Erythroblast (primary cell): ENCODE measurements at regions not wholly inside any gene's neighbourhood (a gene's known extent, or its start where the extent isn't known, plus 50 kb on each side); places are given as distances from the start of the nearest gene placed in this dataset.

Experiments
- DNase-seq, 2 experiments: peaks; one replicate each; lab custom pipeline; 2025; lab: John Stamatoyannopoulos, UW
- GATA1 ChIP-seq: IDR thresholded peaks from 2 replicates; pipeline ENCODE4 v1.6.1; 2011; ENCODE audit warnings: low read depth, mild to moderate bottlenecking, control low read depth, low read length, moderate library complexity
- POLR2A ChIP-seq: IDR thresholded peaks from 2 replicates; pipeline ENCODE4 v1.6.1; 2011; ENCODE audit warnings: mild to moderate bottlenecking, low read length

GRCh38 chr16:86424985-86425384 lies 85.3 kb upstream of the FOXF1 start:
- no peak for TF ChIP-seq POLR2A
- TF ChIP-seq GATA1: no peak

GRCh38 chr16:86426063-86426642 lies 84.2 kb upstream of the FOXF1 start:
- TF ChIP-seq POLR2A: no peak
- no peak for TF ChIP-seq GATA1
- DNase-seq: no peak

More at GRCh38 chr16:86424985-86425384, 85.3 kb upstream of the FOXF1 start:
- DNase-seq: no peak

DNA sequence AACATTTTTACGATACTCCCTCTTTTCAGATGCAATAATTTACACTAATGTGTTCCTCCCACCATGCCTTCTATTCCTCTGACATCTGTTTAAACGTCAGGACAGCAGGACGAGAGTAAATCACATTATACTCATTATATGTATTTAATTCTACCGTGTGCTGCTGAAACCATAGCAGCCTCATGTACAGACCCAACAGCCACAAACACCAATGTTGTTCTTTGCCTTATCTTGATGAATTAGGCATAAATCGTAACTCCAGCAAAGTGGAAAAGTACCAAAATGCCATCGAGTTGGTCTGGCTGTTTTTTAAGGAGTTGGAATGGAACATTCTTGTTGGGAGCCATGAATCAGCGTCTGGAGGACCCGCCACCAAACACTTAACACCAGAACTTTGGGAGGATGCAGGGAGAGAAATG lies 82.9 kb upstream of the FOXF1 start:
- no peak for DNase-seq
- no peak for TF ChIP-seq POLR2A
- no peak for TF ChIP-seq GATA1

- DNase-seq: no peak
- TF ChIP-seq POLR2A: no peak
- TF ChIP-seq GATA1: no peak
Measured at GRCh38 chr16:86428729-86429517, 81.4 kb upstream of the FOXF1 start.

DNA sequence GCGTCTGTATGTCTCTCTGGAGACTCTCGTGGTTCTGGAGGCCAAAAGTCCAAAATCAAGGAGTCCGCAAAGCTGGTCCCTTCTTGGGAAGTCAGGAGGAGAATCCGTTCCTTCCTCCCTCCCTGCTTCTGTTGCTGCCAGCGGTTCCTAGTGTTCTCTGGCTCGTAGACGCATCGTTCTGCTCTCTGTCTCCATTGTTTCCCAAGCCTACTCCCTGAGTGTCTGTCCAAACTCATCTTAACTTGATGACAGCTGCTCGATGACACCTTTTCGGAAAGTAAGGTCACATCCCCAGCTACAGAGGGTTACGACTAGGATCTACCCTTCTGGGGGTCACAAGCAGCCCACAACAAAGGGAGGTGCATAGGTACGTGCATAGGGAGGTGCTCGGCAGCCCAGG lies 80.7 kb upstream of the FOXF1 start:
- TF ChIP-seq GATA1 (no peak), POLR2A (no peak)
- DNase-seq: no peak

DNA sequence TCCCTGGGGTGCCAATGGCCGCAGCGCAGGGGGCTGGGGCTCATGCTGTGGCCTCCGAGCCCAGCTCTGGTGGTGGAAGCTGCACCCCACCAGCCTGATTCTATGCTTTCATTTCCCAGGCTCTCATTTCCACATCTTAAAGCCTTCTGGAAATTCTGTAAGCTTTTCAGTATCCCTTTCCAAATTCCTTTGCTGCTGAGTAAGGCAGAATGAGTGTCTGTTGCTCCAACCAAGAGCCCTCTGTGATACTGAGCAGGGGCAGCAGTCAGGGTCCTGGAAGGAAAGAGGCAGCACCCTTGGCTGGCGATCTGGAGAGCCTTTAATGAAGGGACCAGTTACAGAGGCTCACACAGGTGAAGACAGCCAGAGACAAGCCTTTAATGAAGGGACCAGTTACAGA lies 79.5 kb upstream of the FOXF1 start:
- TF ChIP-seq POLR2A (no peak), GATA1 (no peak)
- DNase-seq: no peak

DNA sequence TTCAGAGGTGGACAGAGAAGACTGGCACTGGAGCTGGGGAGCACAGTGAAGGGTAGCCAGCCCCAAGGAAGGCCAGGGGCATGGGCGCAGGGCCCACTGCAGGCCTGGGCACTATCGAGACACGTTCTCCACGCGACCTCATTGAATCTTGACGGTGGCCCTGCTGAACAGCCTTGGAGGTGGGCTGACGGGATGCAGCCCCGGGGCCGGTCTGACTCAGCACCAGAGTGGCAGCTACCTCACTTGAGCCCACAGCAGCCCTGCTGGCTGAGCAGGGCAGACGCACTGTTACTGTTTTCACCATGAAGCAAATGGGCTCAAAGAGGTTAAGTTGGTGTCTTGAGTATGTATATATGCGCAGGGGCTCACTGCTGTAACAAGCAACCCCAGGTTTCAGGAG lies 78.8 kb upstream of the FOXF1 start:
- no peak for TF ChIP-seq POLR2A
- no peak for TF ChIP-seq GATA1

DNA sequence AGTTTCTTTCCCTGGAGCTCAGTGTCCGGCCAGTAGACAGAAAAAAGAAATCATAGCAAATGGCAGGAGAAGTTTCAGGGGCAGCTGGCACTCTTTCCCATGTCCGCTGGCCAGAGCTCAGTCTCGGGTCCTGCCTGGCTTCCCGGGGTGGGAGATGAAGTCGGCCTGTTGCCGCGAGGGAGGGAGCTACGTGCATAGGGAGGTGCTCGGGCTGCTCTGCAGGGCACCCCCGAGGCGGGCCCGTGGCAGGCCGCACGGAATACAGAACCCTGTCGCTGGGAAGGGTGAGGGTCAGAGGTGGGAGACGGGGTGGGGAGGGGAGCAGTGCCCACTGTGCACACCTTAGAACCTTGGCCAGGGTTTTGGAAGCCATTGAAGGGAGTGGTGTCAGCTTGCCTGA lies 78.3 kb upstream of the FOXF1 start:
- no peak for DNase-seq
- TF ChIP-seq GATA1 (no peak), POLR2A (no peak)

More for the DNA sequence above, 78.8 kb upstream of the FOXF1 start:
- DNase-seq: no peak

- no peak for TF ChIP-seq POLR2A
- TF ChIP-seq GATA1: no peak
- no peak for DNase-seq
Measured at GRCh38 chr16:86432691-86433090, 77.6 kb upstream of the FOXF1 start.

GRCh38 chr16:86436466-86437185 lies 73.7 kb upstream of the FOXF1 start:
- TF ChIP-seq POLR2A: no peak
- TF ChIP-seq GATA1: no peak
- no peak for DNase-seq

DNA sequence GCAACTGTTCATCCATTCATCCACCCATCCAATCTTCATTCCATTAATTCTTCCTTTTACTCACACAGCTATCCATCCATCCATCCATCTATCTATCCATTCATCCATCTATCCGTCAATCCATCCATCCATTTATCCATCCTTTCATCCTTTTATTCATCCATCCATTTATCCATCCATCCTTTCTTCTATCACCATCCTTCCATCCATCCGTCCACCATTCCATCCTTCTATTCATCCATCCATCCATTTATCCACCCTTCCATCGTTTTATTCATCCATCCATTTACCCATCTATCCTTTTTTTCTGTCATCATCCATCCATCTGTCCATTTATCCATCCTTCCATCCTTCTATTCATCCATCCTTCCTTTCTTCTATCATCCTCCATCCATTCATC lies 73.0 kb upstream of the FOXF1 start:
- no peak for DNase-seq
- TF ChIP-seq POLR2A (no peak), GATA1 (no peak)

GRCh38 chr16:86442703-86443102 lies 67.6 kb upstream of the FOXF1 start:
- TF ChIP-seq POLR2A: no peak
- no peak for TF ChIP-seq GATA1
- DNase-seq: no peak

GRCh38 chr16:86443508-86444147 lies 66.7 kb upstream of the FOXF1 start:
- DNase-seq: no peak
- TF ChIP-seq POLR2A (no peak), GATA1 (no peak)
